ENCODE measurements at regions not wholly inside any gene's neighbourhood (a gene's known extent, or its start where the extent isn't known, plus 50 kb on each side); places are given as distances from the start of the nearest gene placed in this dataset.

DNA sequence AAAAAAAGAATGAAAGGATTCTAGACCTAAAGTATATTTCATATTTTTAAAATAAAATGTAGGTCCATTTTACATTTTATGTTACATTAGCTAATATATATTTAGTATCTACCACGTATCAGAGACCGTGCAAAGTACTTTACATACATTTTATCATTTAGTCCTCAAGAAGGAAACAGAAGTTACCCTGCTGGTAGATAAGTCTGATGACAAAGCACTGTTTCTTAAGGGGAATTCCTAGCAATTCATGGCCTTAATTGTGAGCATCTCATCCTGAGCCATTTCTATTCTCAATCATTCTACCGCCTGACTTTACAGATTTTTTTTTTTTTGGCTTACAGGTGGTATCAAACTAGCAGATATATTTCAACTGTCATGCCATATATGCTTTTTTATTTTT is 367.7 kb downstream of the PRELID2 start:
- H3K9me3 ChIP-seq = no peaks in the 10 kb centered on the region
- H3K4me1 ChIP-seq = peaks cover 0 to 33% (median 16%) of the 10 kb centered on the region in 4 donors
- DNase-seq = no peak
- no peak overlapping the region for H3K27ac ChIP-seq
- no peak overlapping the region for H3K4me3 ChIP-seq
- no peaks in the 10 kb centered on the region for H3K27me3 ChIP-seq
- intact Hi-C loops (cut with DNase I; ENCODE audit: low total_unique reads) = no loop called here
- no peaks in the 10 kb centered on the region for H3K36me3 ChIP-seq
- TF ChIP-seq POLR2A (IDR thresholded peaks at IDR 0.05) (no peak), EP300 (IDR thresholded peaks at IDR 0.05) (no peak), POLR2AphosphoS5 (IDR thresholded peaks at IDR 0.05) (no peak)
- TF ChIP-seq, protein P1, sequence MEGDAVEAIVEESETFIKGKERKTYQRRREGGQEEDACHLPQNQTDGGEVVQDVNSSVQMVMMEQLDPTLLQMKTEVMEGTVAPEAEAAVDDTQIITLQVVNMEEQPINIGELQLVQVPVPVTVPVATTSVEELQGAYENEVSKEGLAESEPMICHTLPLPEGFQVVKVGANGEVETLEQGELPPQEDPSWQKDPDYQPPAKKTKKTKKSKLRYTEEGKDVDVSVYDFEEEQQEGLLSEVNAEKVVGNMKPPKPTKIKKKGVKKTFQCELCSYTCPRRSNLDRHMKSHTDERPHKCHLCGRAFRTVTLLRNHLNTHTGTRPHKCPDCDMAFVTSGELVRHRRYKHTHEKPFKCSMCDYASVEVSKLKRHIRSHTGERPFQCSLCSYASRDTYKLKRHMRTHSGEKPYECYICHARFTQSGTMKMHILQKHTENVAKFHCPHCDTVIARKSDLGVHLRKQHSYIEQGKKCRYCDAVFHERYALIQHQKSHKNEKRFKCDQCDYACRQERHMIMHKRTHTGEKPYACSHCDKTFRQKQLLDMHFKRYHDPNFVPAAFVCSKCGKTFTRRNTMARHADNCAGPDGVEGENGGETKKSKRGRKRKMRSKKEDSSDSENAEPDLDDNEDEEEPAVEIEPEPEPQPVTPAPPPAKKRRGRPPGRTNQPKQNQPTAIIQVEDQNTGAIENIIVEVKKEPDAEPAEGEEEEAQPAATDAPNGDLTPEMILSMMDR (IDR thresholded peaks at IDR 0.05) = no peak
- WGBS, 5 donors = 80 to 89% (median 87%) methylated on average over 3 of the region's 3 CpGs

DNA sequence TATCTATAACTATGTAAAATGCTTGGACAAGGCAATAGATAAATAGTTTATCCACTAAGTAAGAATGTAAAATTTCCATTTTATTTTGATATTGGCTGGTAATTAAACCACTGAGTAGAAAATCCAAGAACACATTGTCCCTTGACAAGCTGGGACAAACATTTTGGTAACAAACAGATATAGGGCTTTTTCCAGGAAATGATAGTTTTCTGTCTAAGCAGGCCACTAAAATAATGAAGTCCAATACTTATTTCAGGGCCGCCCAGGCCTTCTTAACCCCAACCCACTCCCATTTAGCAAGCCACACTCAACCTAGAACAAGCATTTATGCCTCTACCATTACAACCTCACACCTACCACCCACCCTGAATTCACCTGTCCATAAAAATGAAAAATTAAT is 368.6 kb downstream of the PRELID2 start:
- TF ChIP-seq, protein P1 (IDR thresholded peaks at IDR 0.05) = no peak
- TF ChIP-seq POLR2AphosphoS5 (IDR thresholded peaks at IDR 0.05) = no peak
- TF ChIP-seq POLR2A (IDR thresholded peaks at IDR 0.05) = no peak
- TF ChIP-seq EP300 (IDR thresholded peaks at IDR 0.05) = no peak
- Histone ChIP-seq H3K27me3 (no peaks in the 10 kb centered on the region), H3K9me3 (no peaks in the 10 kb centered on the region), H3K4me3 (no peak overlapping the region), H3K27ac (no peak overlapping the region), H3K4me1 (peaks cover 0 to 24% (median 13%) of the 10 kb centered on the region in 4 donors), H3K36me3 (no peaks in the 10 kb centered on the region)
- no peak for DNase-seq
- WGBS, 5 donors = 82 to 100% (median 93%) methylated on average over 1 of the region's 1 CpG
- intact Hi-C loops (cut with DNase I; ENCODE audit: low total_unique reads) = no loop called here

DNA sequence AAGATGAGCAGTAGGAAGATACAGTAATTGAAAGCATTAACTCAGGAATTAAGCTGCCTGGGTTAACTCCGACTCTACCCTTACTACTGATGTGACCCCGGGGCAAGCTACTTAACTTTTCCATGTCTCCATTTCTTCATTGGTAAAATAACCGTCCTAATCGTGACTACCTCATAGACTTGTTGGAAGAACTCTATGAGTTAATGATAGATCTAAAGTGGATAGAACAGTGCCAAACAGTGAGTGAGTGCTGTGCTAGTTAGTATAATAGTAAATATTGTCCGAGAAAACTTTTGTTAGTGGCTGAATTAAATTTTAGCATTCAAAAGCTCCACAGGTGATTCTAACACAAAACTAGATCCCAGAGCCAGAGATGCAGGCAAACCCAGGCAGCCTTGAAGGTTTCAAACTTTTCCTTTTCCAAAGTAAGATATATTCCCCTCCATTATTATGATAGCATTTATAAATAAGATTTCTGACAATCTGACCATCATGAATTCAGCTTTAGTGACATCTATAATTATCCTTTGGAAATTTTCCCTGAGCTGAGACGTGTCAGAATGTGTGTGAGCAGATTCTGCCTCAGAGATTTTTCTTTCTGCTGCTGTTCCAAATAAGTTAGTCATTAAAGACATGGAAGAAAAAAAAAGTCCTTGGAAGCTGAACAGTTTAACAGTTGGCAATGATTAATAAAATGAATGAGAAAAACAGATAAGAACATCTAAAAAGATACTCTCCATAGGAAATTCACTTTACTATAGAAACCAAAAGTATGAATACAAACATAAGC is 369.5 kb downstream of the PRELID2 start:
- 52 to 71% (median 64%) methylated on average over 6 of the region's 6 CpGs for WGBS, 5 donors
- no peaks in the 10 kb centered on the region for H3K36me3 ChIP-seq
- intact Hi-C loops (cut with DNase I; ENCODE audit: low total_unique reads) = no loop called here

DNA sequence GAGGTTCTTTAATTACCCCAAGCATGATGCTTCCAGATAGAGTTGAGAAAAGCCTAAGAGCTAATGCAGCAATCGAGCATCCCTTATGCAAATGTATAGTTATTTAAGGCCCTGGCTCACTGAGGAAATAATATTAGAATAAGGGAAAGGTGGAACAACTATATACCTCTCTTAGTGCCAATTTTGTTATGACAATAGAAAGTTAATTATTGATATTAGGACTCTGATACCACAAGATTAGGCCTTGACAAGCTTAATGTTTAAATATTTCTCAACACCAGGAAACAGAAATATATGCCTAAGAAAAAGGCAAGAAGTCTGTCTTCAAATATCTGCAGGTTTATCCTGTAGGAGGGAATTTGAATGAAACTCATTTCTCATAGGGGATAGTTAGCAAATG is 371.0 kb downstream of the PRELID2 start:
- no peak for DNase-seq
- Histone ChIP-seq H3K27me3 (no peaks in the 10 kb centered on the region), H3K27ac (peak overlapping the region in 2 of 5 donors; percentile 46 to 67), H3K9me3 (no peaks in the 10 kb centered on the region), H3K4me3 (no peak overlapping the region), H3K4me1 (peaks cover 0 to 19% (median 8%) of the 10 kb centered on the region in 4 donors), H3K36me3 (no peaks in the 10 kb centered on the region)
- intact Hi-C loops (cut with DNase I; ENCODE audit: low total_unique reads) = no loop called here
- TF ChIP-seq POLR2AphosphoS5 (IDR thresholded peaks at IDR 0.05) (no peak), EP300 (IDR thresholded peaks at IDR 0.05) (no peak), POLR2A (IDR thresholded peaks at IDR 0.05) (no peak)
- TF ChIP-seq, protein P1 (IDR thresholded peaks at IDR 0.05) = no peak
- 25 to 70% (median 45%) methylated on average over 1 of the region's 1 CpG for WGBS, 5 donors

More for the DNA sequence above, 369.5 kb downstream of the PRELID2 start:
- H3K4me3 ChIP-seq = no peak overlapping the region
- TF ChIP-seq, protein P1 (IDR thresholded peaks at IDR 0.05) = no peak
- TF ChIP-seq POLR2AphosphoS5 (IDR thresholded peaks at IDR 0.05) (no peak), POLR2A (IDR thresholded peaks at IDR 0.05) (no peak), EP300 (IDR thresholded peaks at IDR 0.05) (no peak)
- peak overlapping the region in 2 of 5 donors; percentile 53 to 67 for H3K27ac ChIP-seq
- peak in 1 of 2 donors; percentile 14 for DNase-seq
- peaks cover 0 to 21% (median 12%) of the 10 kb centered on the region in 4 donors for H3K4me1 ChIP-seq
- H3K27me3 ChIP-seq = no peaks in the 10 kb centered on the region
- no peaks in the 10 kb centered on the region for H3K9me3 ChIP-seq

Data from stomach (tissue), 8 donors.